Thyroid gland (tissue), 4 donors: ENCODE measurements at regions not wholly inside any gene's neighbourhood (a gene's known extent, or its start where the extent isn't known, plus 50 kb on each side); places are given as distances from the start of the nearest gene placed in this dataset.

ENCODE experiments used
- POLR2A ChIP-seq, 2 donors: fragments of 450-650 bp; IDR thresholded peaks; one replicate each; pipeline ENCODE4 v1.6.1; 2017; ENCODE audit warnings: antibody characterized with exemption in 2 of 2, mild to moderate bottlenecking in 2 of 2, moderate library complexity in 1 of 2
- TF ChIP-seq, protein P1 (sequence below), 6 experiments: fragments of 200-600 bp in 3 of 6; fragments of 450-650 bp in 3 of 6; sonication (generic) in 3 of 6; IDR thresholded peaks; one replicate each; pipeline ENCODE4 v1.5.1; 2016 to 2019; ENCODE audit warnings: antibody characterized with exemption in 6 of 6, mild to moderate bottlenecking in 2 of 6, inconsistent platforms in 1 of 6, moderate library complexity in 1 of 6

DNA sequence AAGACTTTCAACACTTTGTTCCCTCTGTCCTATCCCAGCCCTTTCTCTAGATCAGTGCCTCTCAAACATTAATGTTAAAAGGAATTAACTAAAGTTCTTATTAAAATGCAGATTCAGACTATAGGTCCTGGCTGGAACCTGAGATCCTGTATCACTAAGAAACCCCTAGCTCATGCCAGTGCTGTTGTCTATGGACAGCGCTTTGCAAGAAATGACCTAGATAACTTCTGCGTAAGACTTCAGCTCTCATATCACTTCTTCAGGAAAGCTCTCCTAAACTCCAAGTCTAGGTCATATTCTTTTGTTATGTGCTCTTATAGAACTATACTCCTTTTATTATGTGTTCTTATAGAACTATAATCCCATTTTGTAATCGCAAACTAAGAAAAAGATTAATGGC lies 67.8 kb upstream of the CDIN1 start:
- TF ChIP-seq POLR2A (IDR thresholded peaks at IDR 0.05): no peak
- TF ChIP-seq, protein P1, sequence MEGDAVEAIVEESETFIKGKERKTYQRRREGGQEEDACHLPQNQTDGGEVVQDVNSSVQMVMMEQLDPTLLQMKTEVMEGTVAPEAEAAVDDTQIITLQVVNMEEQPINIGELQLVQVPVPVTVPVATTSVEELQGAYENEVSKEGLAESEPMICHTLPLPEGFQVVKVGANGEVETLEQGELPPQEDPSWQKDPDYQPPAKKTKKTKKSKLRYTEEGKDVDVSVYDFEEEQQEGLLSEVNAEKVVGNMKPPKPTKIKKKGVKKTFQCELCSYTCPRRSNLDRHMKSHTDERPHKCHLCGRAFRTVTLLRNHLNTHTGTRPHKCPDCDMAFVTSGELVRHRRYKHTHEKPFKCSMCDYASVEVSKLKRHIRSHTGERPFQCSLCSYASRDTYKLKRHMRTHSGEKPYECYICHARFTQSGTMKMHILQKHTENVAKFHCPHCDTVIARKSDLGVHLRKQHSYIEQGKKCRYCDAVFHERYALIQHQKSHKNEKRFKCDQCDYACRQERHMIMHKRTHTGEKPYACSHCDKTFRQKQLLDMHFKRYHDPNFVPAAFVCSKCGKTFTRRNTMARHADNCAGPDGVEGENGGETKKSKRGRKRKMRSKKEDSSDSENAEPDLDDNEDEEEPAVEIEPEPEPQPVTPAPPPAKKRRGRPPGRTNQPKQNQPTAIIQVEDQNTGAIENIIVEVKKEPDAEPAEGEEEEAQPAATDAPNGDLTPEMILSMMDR (IDR thresholded peaks at IDR 0.05): no peak
